HG03521 (cell line): ENCODE measurements at regions not wholly inside any gene's neighbourhood (a gene's known extent, or its start where the extent isn't known, plus 50 kb on each side); places are given as distances from the start of the nearest gene placed in this dataset.
"Not testable (repeated sequence)": the region's sequence is repeated elsewhere in the genome, so short reads cannot be mapped to it uniquely, and the experiment has no call there.

Experiments used
- ATAC-seq: cut with Tn5 transposase; IDR thresholded peaks from one replicate; pipeline ENCODE4 v1.9.1; 2021; ENCODE audit warnings: mild to moderate bottlenecking, moderate library complexity; ENCODE audit not compliant: unreplicated experiment

- no peak for ATAC-seq
Measured at GRCh38 chr12:131353376-131353775, 357.5 kb upstream of the SFSWAP start.

GRCh38 chr12:131353826-131354225, 357.1 kb upstream of the SFSWAP start:
- ATAC-seq = no peak

GRCh38 chr12:131355361-131356245, 355.3 kb upstream of the SFSWAP start:
- no peak for ATAC-seq

GRCh38 chr12:131356485-131357184, 354.3 kb upstream of the SFSWAP start:
- ATAC-seq = no peak

GRCh38 chr12:131357185-131357747, 353.6 kb upstream of the SFSWAP start:
- ATAC-seq = no peak

- no peak for ATAC-seq
Measured at GRCh38 chr12:131357920-131358319, 353.0 kb upstream of the SFSWAP start.

GRCh38 chr12:131362291-131363211, 348.3 kb upstream of the SFSWAP start:
- no peak for ATAC-seq

GRCh38 chr12:131363393-131363792, 347.5 kb upstream of the SFSWAP start:
- no peak for ATAC-seq

GRCh38 chr12:131363841-131364495, 346.9 kb upstream of the SFSWAP start:
- ATAC-seq = no peak

- no peak for ATAC-seq
Measured at GRCh38 chr12:131364903-131365820, 345.7 kb upstream of the SFSWAP start.

- no peak for ATAC-seq
Measured at GRCh38 chr12:131365821-131366260, 345.0 kb upstream of the SFSWAP start.

GRCh38 chr12:131366261-131366871, 344.5 kb upstream of the SFSWAP start:
- ATAC-seq = no peak

- not testable (repeated sequence) for ATAC-seq
Measured at GRCh38 chr12:131367067-131367982, 343.6 kb upstream of the SFSWAP start.

GRCh38 chr12:131367983-131368667, 342.8 kb upstream of the SFSWAP start:
- no peak for ATAC-seq

GRCh38 chr12:131368668-131369071, 342.2 kb upstream of the SFSWAP start:
- ATAC-seq = no peak

- ATAC-seq = no peak
Measured at GRCh38 chr12:131369094-131369845, 341.6 kb upstream of the SFSWAP start.
